Osteoblast (primary cell): ENCODE measurements at regions not wholly inside any gene's neighbourhood (a gene's known extent, or its start where the extent isn't known, plus 50 kb on each side); places are given as distances from the start of the nearest gene placed in this dataset.

Source experiments
- DNase-seq: peaks from one replicate; pipeline ENCODE4 v3.0.0; 2011; ENCODE audit warnings: low spot score, mixed read lengths; ENCODE audit not compliant: insufficient read length; ENCODE audit errors: missing footprints
- H2AFZ ChIP-seq: 2 replicates; pipeline ENCODE4 v1.6.0; 2011; ENCODE audit warnings: mild to moderate bottlenecking, low read length
- H3K27ac ChIP-seq: 2 replicates; pipeline ENCODE4 v1.5.1; 2011; ENCODE audit warnings: mild to moderate bottlenecking, low read depth, low read length, moderate library complexity
- H3K27me3 ChIP-seq: 2 replicates; pipeline ENCODE4 v1.6.0; 2012; ENCODE audit warnings: mild to moderate bottlenecking, control low read depth, inconsistent platforms, low read length, moderate library complexity; ENCODE audit not compliant: insufficient read depth
- H3K36me3 ChIP-seq: 2 replicates; pipeline ENCODE4 v1.5.1; 2011; ENCODE audit warnings: mild to moderate bottlenecking, low read length, control low read depth, moderate library complexity; ENCODE audit not compliant: insufficient read depth
- H3K4me1 ChIP-seq: 2 replicates; pipeline ENCODE4 v1.5.1; 2011; ENCODE audit warnings: mild to moderate bottlenecking, low read length, control low read depth, moderate library complexity; ENCODE audit not compliant: insufficient read depth
- H3K4me2 ChIP-seq: 2 replicates; pipeline ENCODE4 v1.6.0; 2011; ENCODE audit warnings: mild to moderate bottlenecking, low read length; ENCODE audit not compliant: insufficient read depth
- H3K4me3 ChIP-seq: fragments of 200-600 bp; sonication (generic); 3 replicates; pipeline ENCODE4 v1.5.1; 2012; ENCODE audit warnings: mild to moderate bottlenecking, low read length, inconsistent platforms; ENCODE audit not compliant: insufficient read depth
- H3K79me2 ChIP-seq: 2 replicates; pipeline ENCODE4 v1.6.0; 2012; ENCODE audit warnings: mild to moderate bottlenecking, low read length, control low read depth, inconsistent platforms; ENCODE audit not compliant: insufficient read depth
- H3K9me3 ChIP-seq: 2 replicates; pipeline ENCODE4 v1.5.1; 2011; ENCODE audit warnings: low read depth, low read length, control low read depth
- H4K20me1 ChIP-seq: 2 replicates; pipeline ENCODE4 v1.6.0; 2012; ENCODE audit warnings: mild to moderate bottlenecking, low read length, control low read depth; ENCODE audit not compliant: insufficient read depth
- TF ChIP-seq, protein P1 (sequence below): IDR thresholded peaks from 2 replicates; pipeline ENCODE4 v1.5.1; 2011; ENCODE audit warnings: mild to moderate bottlenecking, low read depth, low read length, moderate library complexity; ENCODE audit errors: extremely low read depth

- H4K20me1 ChIP-seq = no peaks in the 10 kb centered on the region
- no peak overlapping the region for H3K4me3 ChIP-seq
- H3K4me2 ChIP-seq = no peak overlapping the region
- H3K4me1 ChIP-seq = no peaks in the 10 kb centered on the region
- no peak overlapping the region for H3K27ac ChIP-seq
- H3K36me3 ChIP-seq = no peaks in the 10 kb centered on the region
- H3K27me3 ChIP-seq = no peaks in the 10 kb centered on the region
- peak overlapping the region; percentile 14 for H2AFZ ChIP-seq
- DNase-seq = peak; percentile 66
- H3K9me3 ChIP-seq = no peaks in the 10 kb centered on the region
- TF ChIP-seq, protein P1, sequence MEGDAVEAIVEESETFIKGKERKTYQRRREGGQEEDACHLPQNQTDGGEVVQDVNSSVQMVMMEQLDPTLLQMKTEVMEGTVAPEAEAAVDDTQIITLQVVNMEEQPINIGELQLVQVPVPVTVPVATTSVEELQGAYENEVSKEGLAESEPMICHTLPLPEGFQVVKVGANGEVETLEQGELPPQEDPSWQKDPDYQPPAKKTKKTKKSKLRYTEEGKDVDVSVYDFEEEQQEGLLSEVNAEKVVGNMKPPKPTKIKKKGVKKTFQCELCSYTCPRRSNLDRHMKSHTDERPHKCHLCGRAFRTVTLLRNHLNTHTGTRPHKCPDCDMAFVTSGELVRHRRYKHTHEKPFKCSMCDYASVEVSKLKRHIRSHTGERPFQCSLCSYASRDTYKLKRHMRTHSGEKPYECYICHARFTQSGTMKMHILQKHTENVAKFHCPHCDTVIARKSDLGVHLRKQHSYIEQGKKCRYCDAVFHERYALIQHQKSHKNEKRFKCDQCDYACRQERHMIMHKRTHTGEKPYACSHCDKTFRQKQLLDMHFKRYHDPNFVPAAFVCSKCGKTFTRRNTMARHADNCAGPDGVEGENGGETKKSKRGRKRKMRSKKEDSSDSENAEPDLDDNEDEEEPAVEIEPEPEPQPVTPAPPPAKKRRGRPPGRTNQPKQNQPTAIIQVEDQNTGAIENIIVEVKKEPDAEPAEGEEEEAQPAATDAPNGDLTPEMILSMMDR = no peak
- H3K79me2 ChIP-seq = no peaks in the 10 kb centered on the region
These were observed 63.0 kb upstream of the EGFR start for GRCh38 chr7:54955696-54956420.

- H3K79me2 ChIP-seq = no peaks in the 10 kb centered on the region
- no peaks in the 10 kb centered on the region for H3K36me3 ChIP-seq
- no peak overlapping the region for H3K4me2 ChIP-seq
- H3K9me3 ChIP-seq = no peaks in the 10 kb centered on the region
- no peaks in the 10 kb centered on the region for H4K20me1 ChIP-seq
- H2AFZ ChIP-seq = no peak overlapping the region
- H3K27me3 ChIP-seq = no peaks in the 10 kb centered on the region
- TF ChIP-seq, protein P1 = no peak
- H3K27ac ChIP-seq = no peak overlapping the region
- H3K4me1 ChIP-seq = no peaks in the 10 kb centered on the region
- no peak overlapping the region for H3K4me3 ChIP-seq
- DNase-seq = no peak
These were observed 62.0 kb upstream of the EGFR start for GRCh38 chr7:54956865-54957264.

GRCh38 chr7:54960517-54960916 lies 58.3 kb upstream of the EGFR start:
- peak; percentile 57 for DNase-seq
- Histone ChIP-seq H4K20me1 (no peaks in the 10 kb centered on the region), H3K4me1 (no peaks in the 10 kb centered on the region), H2AFZ (peak overlapping the region; percentile 10), H3K4me3 (no peak overlapping the region), H3K27me3 (no peaks in the 10 kb centered on the region), H3K79me2 (no peaks in the 10 kb centered on the region), H3K27ac (no peak overlapping the region), H3K4me2 (peak overlapping the region; percentile 10), H3K36me3 (no peaks in the 10 kb centered on the region), H3K9me3 (no peaks in the 10 kb centered on the region)
- TF ChIP-seq, protein P1 = no peak

- no peak for DNase-seq
- H3K27ac ChIP-seq = no peak overlapping the region
- H3K4me1 ChIP-seq = no peaks in the 10 kb centered on the region
- no peak overlapping the region for H2AFZ ChIP-seq
- no peaks in the 10 kb centered on the region for H3K36me3 ChIP-seq
- no peak overlapping the region for H3K4me2 ChIP-seq
- TF ChIP-seq, protein P1 = no peak
- no peaks in the 10 kb centered on the region for H4K20me1 ChIP-seq
- H3K4me3 ChIP-seq = no peak overlapping the region
- no peaks in the 10 kb centered on the region for H3K79me2 ChIP-seq
- no peaks in the 10 kb centered on the region for H3K9me3 ChIP-seq
- H3K27me3 ChIP-seq = no peaks in the 10 kb centered on the region
These were observed 57.4 kb upstream of the EGFR start for GRCh38 chr7:54961391-54961790.
